Right lobe of liver (tissue), 6 donors: ENCODE measurements at regions not wholly inside any gene's neighbourhood (a gene's known extent, or its start where the extent isn't known, plus 50 kb on each side); places are given as distances from the start of the nearest gene placed in this dataset.

ENCODE experiments used
- ATAC-seq, 4 donors: fragments of 200-7000 bp; cut with Tn5 transposase; one replicate each; pipeline ENCODE4 v1.9.1; 2020; ENCODE audit warnings: mild to moderate bottlenecking in 4 of 4, moderate library complexity in 4 of 4
- DNase-seq, 3 donors: peaks; one replicate each; pipeline ENCODE4 v3.0.0-alpha.2; 2020
- H3K27ac ChIP-seq, 3 donors: fragments of 200-600 bp; one replicate each; pipeline ENCODE4 v1.8.0; 2022
- H3K27me3 ChIP-seq, 2 donors: fragments of 200-600 bp; one replicate each; pipeline ENCODE4 v1.8.0; 2022
- H3K36me3 ChIP-seq, 4 donors: fragments of 200-600 bp; sonication (generic) in 1 of 4; one replicate each; pipeline versions ENCODE4 v1.5.1 to v1.8.0; 2017 to 2022; ENCODE audit warnings: control low read depth in 1 of 4
- H3K4me1 ChIP-seq, 4 donors: fragments of 200-600 bp; sonication (generic) in 1 of 4; one replicate each; pipeline versions ENCODE4 v1.5.1 to v1.8.0; 2017 to 2022; ENCODE audit warnings: control low read depth in 1 of 4
- H3K4me3 ChIP-seq, 3 donors: fragments of 200-600 bp; one replicate each; pipeline ENCODE4 v1.8.0; 2022
- H3K9me3 ChIP-seq, 4 donors: fragments of 200-600 bp; sonication (generic) in 1 of 4; one replicate each; pipeline versions ENCODE4 v1.5.1 to v1.8.0; 2017 to 2022; ENCODE audit warnings: control low read depth in 1 of 4
- CTCF ChIP-seq, 4 donors: fragments of 200-600 bp in 3 of 4; fragments of 450-650 bp in 1 of 4; IDR thresholded peaks; one replicate each; pipeline versions ENCODE4 v1.5.1 to v1.8.0; 2016 to 2022; ENCODE audit warnings: antibody characterized with exemption in 4 of 4, mild to moderate bottlenecking in 2 of 4
- POLR2A ChIP-seq: fragments of 450-650 bp; IDR thresholded peaks from one replicate; pipeline ENCODE4 v1.6.1; 2017; ENCODE audit warnings: antibody characterized with exemption, mild to moderate bottlenecking
- WGBS: methylation state at CpG from one replicate; pipeline ENCODE4 v1.1.6; 2018; ENCODE audit warnings: low coverage, low lambda C conversion rate; ENCODE audit not compliant: insufficient coverage; ENCODE audit errors: missing lambda C conversion rate; 5-methylcytosine and 5-hydroxymethylcytosine counted together
- intact Hi-C, 2 donors: fragments of 100-400 bp; cut with DNase I; formaldehyde crosslinking; loops; one replicate each; pipeline versions ENCODE4 v1.11.2 to v1.14.1; 2022
- donor health status: DM: no; HTN: yes; CAD: no.
- donor health status: DM: no; HTN: no; CAD: no.
- donor health status: DM: no; HTN: no; CAD: no.
- donor health status: DM: no; HTN: yes; CAD: no.
- donor health status: DM: no; HTN: yes; CAD: no.

- no peaks in the 10 kb centered on the region for H3K4me1 ChIP-seq
- intact Hi-C loops: no loop called here
- ATAC-seq (no peak), DNase-seq (no peak)
- no peak overlapping the region for H3K4me3 ChIP-seq
- H3K9me3 ChIP-seq: no peaks in the 10 kb centered on the region
- H3K27me3 ChIP-seq: no peaks in the 10 kb centered on the region
- WGBS: 89% methylated on average over 4 of the region's 4 CpGs
- H3K27ac ChIP-seq: no peak overlapping the region
- no peaks in the 10 kb centered on the region for H3K36me3 ChIP-seq
- no peak for TF ChIP-seq POLR2A
- no peak for TF ChIP-seq CTCF (IDR thresholded peaks at IDR 0.05)
Measured at GRCh38 chr1:229952670-229953520, 114.1 kb upstream of the GALNT2 start.

GRCh38 chr1:229953736-229954326 is 113.2 kb upstream of the GALNT2 start:
- Histone ChIP-seq H3K4me1 (no peaks in the 10 kb centered on the region), H3K36me3 (no peaks in the 10 kb centered on the region), H3K27me3 (no peaks in the 10 kb centered on the region), H3K4me3 (no peak overlapping the region), H3K9me3 (no peaks in the 10 kb centered on the region), H3K27ac (no peak overlapping the region)
- intact Hi-C loops: no loop called here
- no peak for TF ChIP-seq CTCF (IDR thresholded peaks at IDR 0.05)
- 63% methylated on average over 1 of the region's 1 CpG for WGBS
- no peak for DNase-seq
- ATAC-seq: peak in 1 of 4 donors; percentile 29

- intact Hi-C loops: no loop called here
- no peaks in the 10 kb centered on the region for H3K9me3 ChIP-seq
- ATAC-seq (no peak), DNase-seq (no peak)
- H3K27ac ChIP-seq: no peak overlapping the region
- TF ChIP-seq CTCF (IDR thresholded peaks at IDR 0.05) (no peak), POLR2A (no peak)
- H3K27me3 ChIP-seq: no peaks in the 10 kb centered on the region
- H3K4me1 ChIP-seq: no peaks in the 10 kb centered on the region
- 100% methylated on average over 1 of the region's 2 CpGs for WGBS
- H3K4me3 ChIP-seq: no peak overlapping the region
- no peaks in the 10 kb centered on the region for H3K36me3 ChIP-seq
Measured at GRCh38 chr1:229964281-229964680, 102.8 kb upstream of the GALNT2 start.

GRCh38 chr1:229970714-229971113 is 96.3 kb upstream of the GALNT2 start:
- no peak for ATAC-seq
- no peaks in the 10 kb centered on the region for H3K36me3 ChIP-seq
- H3K27ac ChIP-seq: no peak overlapping the region
- no peaks in the 10 kb centered on the region for H3K27me3 ChIP-seq
- no peak for DNase-seq
- H3K9me3 ChIP-seq: no peaks in the 10 kb centered on the region
- intact Hi-C loops: no loop called here
- H3K4me3 ChIP-seq: no peak overlapping the region
- 68% methylated on average over 8 of the region's 8 CpGs for WGBS
- H3K4me1 ChIP-seq: no peaks in the 10 kb centered on the region
- no peak for TF ChIP-seq POLR2A
- no peak for TF ChIP-seq CTCF (IDR thresholded peaks at IDR 0.05)
